ENCODE measurements at regions not wholly inside any gene's neighbourhood (a gene's known extent, or its start where the extent isn't known, plus 50 kb on each side); places are given as distances from the start of the nearest gene placed in this dataset.

DNA sequence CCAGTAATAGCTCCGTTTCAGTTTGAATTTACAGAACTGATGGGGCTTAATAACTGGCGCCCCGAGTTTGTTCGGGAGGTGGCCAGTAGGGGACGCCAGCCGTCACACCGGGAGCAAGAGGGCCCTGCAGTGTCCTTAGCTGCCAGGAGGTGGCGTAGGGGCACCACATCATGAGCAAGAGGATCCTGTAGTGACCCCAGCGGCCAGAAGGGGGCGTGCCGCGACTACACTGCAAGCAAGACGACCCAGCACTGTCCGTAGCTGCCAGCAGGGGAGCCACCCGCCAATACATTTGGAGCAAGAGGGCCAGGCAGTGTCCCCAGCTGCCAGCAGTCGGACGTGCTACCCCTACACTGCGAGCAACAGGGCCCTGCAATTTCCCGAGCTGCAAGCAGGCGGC is 663.7 kb upstream of the B3GAT1 start:
- Histone ChIP-seq H3K36me3 (no peaks in the 10 kb centered on the region), H3K27me3 (no peaks in the 10 kb centered on the region), H3K4me2 (no peak overlapping the region), H2AFZ (replicated peaks) (no peak overlapping the region), H4K20me1 (ENCODE audit: low read depth) (no peaks in the 10 kb centered on the region), H3K9me3 (ENCODE audit: low read depth) (peaks cover 4% of the 10 kb centered on the region), H3K79me2 (ENCODE audit: low read depth) (no peaks in the 10 kb centered on the region), H3K27ac (no peak overlapping the region), H3F3A (ENCODE audit: low read depth) (no peaks in the 10 kb centered on the region), H3K4me3 (no peak overlapping the region), H3K4me1 (no peaks in the 10 kb centered on the region), H3K9ac (no peak overlapping the region)
- DNase-seq (ENCODE audit: low spot score), result peak; percentile 52
- Mint-ChIP-seq H3K27me3 (ENCODE audit: insufficient read depth, low read depth) (no peaks in the 10 kb centered on the region), H3K4me1 (peaks cover 26% of the 10 kb centered on the region), H3K4me3 (no peak overlapping the region), H3K27ac (no peak overlapping the region), H3K9me3 (peaks cover 3% of the 10 kb centered on the region), H3K36me3 (no peaks in the 10 kb centered on the region)
- TF ChIP-seq, protein P1, sequence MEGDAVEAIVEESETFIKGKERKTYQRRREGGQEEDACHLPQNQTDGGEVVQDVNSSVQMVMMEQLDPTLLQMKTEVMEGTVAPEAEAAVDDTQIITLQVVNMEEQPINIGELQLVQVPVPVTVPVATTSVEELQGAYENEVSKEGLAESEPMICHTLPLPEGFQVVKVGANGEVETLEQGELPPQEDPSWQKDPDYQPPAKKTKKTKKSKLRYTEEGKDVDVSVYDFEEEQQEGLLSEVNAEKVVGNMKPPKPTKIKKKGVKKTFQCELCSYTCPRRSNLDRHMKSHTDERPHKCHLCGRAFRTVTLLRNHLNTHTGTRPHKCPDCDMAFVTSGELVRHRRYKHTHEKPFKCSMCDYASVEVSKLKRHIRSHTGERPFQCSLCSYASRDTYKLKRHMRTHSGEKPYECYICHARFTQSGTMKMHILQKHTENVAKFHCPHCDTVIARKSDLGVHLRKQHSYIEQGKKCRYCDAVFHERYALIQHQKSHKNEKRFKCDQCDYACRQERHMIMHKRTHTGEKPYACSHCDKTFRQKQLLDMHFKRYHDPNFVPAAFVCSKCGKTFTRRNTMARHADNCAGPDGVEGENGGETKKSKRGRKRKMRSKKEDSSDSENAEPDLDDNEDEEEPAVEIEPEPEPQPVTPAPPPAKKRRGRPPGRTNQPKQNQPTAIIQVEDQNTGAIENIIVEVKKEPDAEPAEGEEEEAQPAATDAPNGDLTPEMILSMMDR (IDR thresholded peaks at IDR 0.05), result peak; percentile 60
- no peak for TF ChIP-seq EZH2phosphoT487 (IDR thresholded peaks at IDR 0.05)

DNA sequence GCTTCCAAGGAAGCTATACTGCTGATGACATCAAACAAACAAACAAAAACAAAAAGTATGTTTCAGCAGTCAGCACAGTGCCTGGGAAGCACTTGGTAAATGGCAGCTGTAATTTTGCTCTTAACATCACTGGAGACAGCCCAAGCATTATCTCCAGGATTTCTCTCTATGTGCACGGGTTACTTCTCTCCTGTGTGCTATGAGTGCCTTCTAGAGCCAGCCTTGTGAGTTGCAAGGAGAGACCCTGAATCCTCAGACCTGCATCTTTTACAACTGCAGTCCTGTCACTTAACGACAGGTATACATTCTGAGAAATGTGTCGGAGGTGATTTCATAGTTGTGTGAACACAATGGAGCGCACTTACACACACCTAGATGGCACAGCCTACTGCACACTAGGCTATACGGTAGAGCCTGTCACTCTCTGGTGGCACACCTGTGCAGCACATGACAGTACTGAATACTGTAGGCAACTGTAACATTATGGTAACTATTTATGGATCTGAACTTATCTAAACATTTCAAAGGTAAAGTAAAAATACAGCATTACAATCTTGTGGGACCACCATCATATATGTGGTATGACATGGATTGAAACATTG is 662.5 kb upstream of the B3GAT1 start:
- no peak for TF ChIP-seq EZH2 (IDR thresholded peaks at IDR 0.05)
- TF ChIP-seq, protein P1 (IDR thresholded peaks at IDR 0.05), result peak; percentile 41
- TF ChIP-seq EZH2phosphoT487 (IDR thresholded peaks at IDR 0.05), result no peak
- H3K36me3 Mint-ChIP-seq, result no peaks in the 10 kb centered on the region
- H3K27ac ChIP-seq, result no peak overlapping the region
- peaks cover 3% of the 10 kb centered on the region for H3K9me3 Mint-ChIP-seq
- no peak overlapping the region for H3K4me3 Mint-ChIP-seq
- no peak overlapping the region for H3K4me3 ChIP-seq
- H3K27me3 Mint-ChIP-seq (ENCODE audit: insufficient read depth, low read depth), result no peaks in the 10 kb centered on the region
- no peaks in the 10 kb centered on the region for H3K27me3 ChIP-seq
- no peaks in the 10 kb centered on the region for H3K79me2 ChIP-seq (ENCODE audit: low read depth)
- H3K4me1 ChIP-seq, result no peaks in the 10 kb centered on the region
- no peak overlapping the region for H2AFZ ChIP-seq (replicated peaks)
- H3K4me2 ChIP-seq, result no peak overlapping the region
- H3K27ac Mint-ChIP-seq, result no peak overlapping the region
- no peaks in the 10 kb centered on the region for H3K36me3 ChIP-seq
- peaks cover 31% of the 10 kb centered on the region for H3K4me1 Mint-ChIP-seq
- no peak overlapping the region for H3K9ac ChIP-seq
- DNase-seq (ENCODE audit: low spot score), result peak; percentile 27
- no peaks in the 10 kb centered on the region for H4K20me1 ChIP-seq (ENCODE audit: low read depth)
- H3F3A ChIP-seq (ENCODE audit: low read depth), result no peaks in the 10 kb centered on the region
- peaks cover 4% of the 10 kb centered on the region for H3K9me3 ChIP-seq (ENCODE audit: low read depth)

DNA sequence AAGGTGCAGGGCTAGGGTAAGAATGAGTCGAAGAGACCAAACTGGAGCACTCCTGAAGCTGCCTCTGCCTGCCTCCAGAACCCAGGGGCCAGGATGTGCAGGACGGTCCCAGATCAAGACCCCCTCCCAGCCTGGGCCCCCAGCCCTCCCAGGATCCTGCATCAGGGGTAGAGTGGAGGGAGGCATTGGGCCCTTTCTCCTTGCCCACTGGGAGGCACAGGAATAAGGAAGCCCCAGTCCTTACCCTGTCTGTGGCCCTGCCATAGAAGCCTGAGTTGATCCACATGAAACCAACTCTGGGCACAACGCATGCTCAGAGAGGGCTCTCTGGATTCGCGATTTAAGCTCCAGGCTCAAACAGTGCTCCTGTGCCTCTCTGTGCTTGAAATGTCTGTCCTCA is 661.8 kb upstream of the B3GAT1 start:
- H3K4me1 ChIP-seq, result no peaks in the 10 kb centered on the region
- Mint-ChIP-seq H3K9me3 (peaks cover 3% of the 10 kb centered on the region), H3K4me3 (no peak overlapping the region), H3K27ac (no peak overlapping the region), H3K36me3 (no peaks in the 10 kb centered on the region), H3K27me3 (ENCODE audit: insufficient read depth, low read depth) (no peaks in the 10 kb centered on the region), H3K4me1 (peaks cover 31% of the 10 kb centered on the region)
- H3K4me3 ChIP-seq, result no peak overlapping the region
- no peak overlapping the region for H3K9ac ChIP-seq
- no peaks in the 10 kb centered on the region for H4K20me1 ChIP-seq (ENCODE audit: low read depth)
- no peaks in the 10 kb centered on the region for H3F3A ChIP-seq (ENCODE audit: low read depth)
- H3K36me3 ChIP-seq, result no peaks in the 10 kb centered on the region
- H3K4me2 ChIP-seq, result no peak overlapping the region
- no peak for DNase-seq (ENCODE audit: low spot score)
- H2AFZ ChIP-seq (replicated peaks), result no peak overlapping the region
- H3K27me3 ChIP-seq, result no peaks in the 10 kb centered on the region
- H3K27ac ChIP-seq, result no peak overlapping the region
- no peak for TF ChIP-seq EZH2phosphoT487 (IDR thresholded peaks at IDR 0.05)
- no peak for TF ChIP-seq EZH2 (IDR thresholded peaks at IDR 0.05)
- TF ChIP-seq, protein P1 (IDR thresholded peaks at IDR 0.05), result no peak
- H3K9me3 ChIP-seq (ENCODE audit: low read depth), result peaks cover 4% of the 10 kb centered on the region
- H3K79me2 ChIP-seq (ENCODE audit: low read depth), result no peaks in the 10 kb centered on the region
